BE2C (cell line): ENCODE measurements at regions not wholly inside any gene's neighbourhood (a gene's known extent, or its start where the extent isn't known, plus 50 kb on each side); places are given as distances from the start of the nearest gene placed in this dataset.
A peak's percentile ranks its signal among the peaks of the same experiment; 100 is the strongest.

Experiments used
- DNase-seq: peaks from one replicate; pipeline ENCODE4 v3.0.0-alpha.2; 2020
- H3K27me3 ChIP-seq: fragments of 250-450 bp; sonication (Bioruptor Pico); 2 replicates; pipeline ENCODE4 v1.5.1; 2020; ENCODE audit warnings: mild to moderate bottlenecking
- H3K36me3 ChIP-seq: fragments of 250-450 bp; sonication (Bioruptor Pico); 2 replicates; pipeline ENCODE4 v1.5.1; 2020; ENCODE audit warnings: mild to moderate bottlenecking
- H3K4me1 ChIP-seq: fragments of 250-450 bp; sonication (Bioruptor Pico); 2 replicates; pipeline ENCODE4 v1.5.1; 2020
- H3K4me3 ChIP-seq: 2 replicates; pipeline ENCODE4 v1.5.1; 2011; ENCODE audit warnings: low read depth, low read length
- H3K9me3 ChIP-seq: fragments of 250-450 bp; sonication (Bioruptor Pico); 2 replicates; pipeline ENCODE4 v1.5.1; 2020
- CTCF ChIP-seq: IDR thresholded peaks from 2 replicates; pipeline ENCODE4 v1.5.1; 2012; ENCODE audit warnings: mild to moderate bottlenecking, low read depth, low read length

GRCh38 chr21:32141318-32141633 is 137.6 kb downstream of the MIS18A start:
- Histone ChIP-seq H3K4me3 (no peak overlapping the region), H3K27me3 (no peaks in the 10 kb centered on the region), H3K9me3 (peaks cover 3% of the 10 kb centered on the region; the same call in 1 of the 2 replicates), H3K36me3 (no peaks in the 10 kb centered on the region), H3K4me1 (peaks cover 17% of the 10 kb centered on the region)
- DNase-seq: no peak
- TF ChIP-seq CTCF: no peak

- no peaks in the 10 kb centered on the region for H3K27me3 ChIP-seq
- H3K4me1 ChIP-seq: peaks cover 17% of the 10 kb centered on the region
- no peak for DNase-seq
- H3K36me3 ChIP-seq: no peaks in the 10 kb centered on the region
- H3K4me3 ChIP-seq: no peak overlapping the region
- peaks cover 3% of the 10 kb centered on the region; the same call in 1 of the 2 replicates for H3K9me3 ChIP-seq
- no peak for TF ChIP-seq CTCF
Measured at GRCh38 chr21:32140604-32141317, 138.1 kb downstream of the MIS18A start.

GRCh38 chr21:32140151-32140550 is 138.7 kb downstream of the MIS18A start:
- Histone ChIP-seq H3K36me3 (no peaks in the 10 kb centered on the region), H3K9me3 (peaks cover 3% of the 10 kb centered on the region; the same call in 1 of the 2 replicates), H3K27me3 (no peaks in the 10 kb centered on the region), H3K4me3 (peak overlapping the region; percentile 0; the same call in 1 of the 2 replicates), H3K4me1 (peaks cover 17% of the 10 kb centered on the region)
- no peak for TF ChIP-seq CTCF
- DNase-seq: peak; percentile 26

- no peak for TF ChIP-seq CTCF
- H3K4me3 ChIP-seq: no peak overlapping the region
- peaks cover 17% of the 10 kb centered on the region for H3K4me1 ChIP-seq
- H3K27me3 ChIP-seq: no peaks in the 10 kb centered on the region
- no peak for DNase-seq
- peaks cover 3% of the 10 kb centered on the region; the same call in 1 of the 2 replicates for H3K9me3 ChIP-seq
- H3K36me3 ChIP-seq: no peaks in the 10 kb centered on the region
Measured at GRCh38 chr21:32138658-32139057, 140.2 kb downstream of the MIS18A start.

GRCh38 chr21:32137931-32138330 is 140.9 kb downstream of the MIS18A start:
- no peak for DNase-seq
- Histone ChIP-seq H3K4me1 (peaks cover 17% of the 10 kb centered on the region), H3K27me3 (no peaks in the 10 kb centered on the region), H3K36me3 (no peaks in the 10 kb centered on the region), H3K9me3 (peaks cover 3% of the 10 kb centered on the region; the same call in 1 of the 2 replicates), H3K4me3 (no peak overlapping the region)
- no peak for TF ChIP-seq CTCF

GRCh38 chr21:32137266-32137665 is 141.6 kb downstream of the MIS18A start:
- H3K27me3 ChIP-seq: no peaks in the 10 kb centered on the region
- peaks cover 13% of the 10 kb centered on the region for H3K4me1 ChIP-seq
- no peak for DNase-seq

More at GRCh38 chr21:32137266-32137665, 141.6 kb downstream of the MIS18A start:
- Histone ChIP-seq H3K36me3 (no peaks in the 10 kb centered on the region), H3K4me3 (no peak overlapping the region), H3K9me3 (peaks cover 3% of the 10 kb centered on the region; the same call in 1 of the 2 replicates)
- TF ChIP-seq CTCF: no peak
